ENCODE measurements at regions not wholly inside any gene's neighbourhood (a gene's known extent, or its start where the extent isn't known, plus 50 kb on each side); places are given as distances from the start of the nearest gene placed in this dataset.

DNA sequence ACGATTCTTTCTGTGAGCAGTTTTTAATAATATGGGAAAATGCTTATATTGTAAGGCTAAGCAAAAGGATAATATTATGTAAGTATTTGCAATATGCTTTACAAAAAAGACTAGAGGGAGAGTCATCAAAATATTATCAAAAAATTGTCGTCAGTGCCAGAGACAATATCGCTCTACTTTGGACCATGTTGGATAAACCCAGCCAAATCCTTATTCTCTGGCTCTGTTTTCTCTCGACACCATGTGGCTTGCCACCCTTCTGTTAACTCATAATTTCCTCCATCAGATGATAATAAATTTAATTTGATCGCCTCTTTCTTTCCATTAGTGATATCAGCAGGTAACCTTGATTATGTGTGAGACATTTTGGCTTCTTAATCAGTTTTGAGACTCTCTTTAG, 129.9 kb downstream of the CDC42EP3 start:
- DNase-seq (ENCODE audit: low read depth in 1 of 2, low spot score in 1 of 2) = no peak
- Histone ChIP-seq H3K9me3 (ENCODE audit: low read depth) (no peaks in the 10 kb centered on the region), H3K27ac (no peak overlapping the region), H3K36me3 (no peaks in the 10 kb centered on the region), H3K4me3 (no peak overlapping the region), H3K4me1 (ENCODE audit: low read depth) (no peaks in the 10 kb centered on the region), H3K27me3 (no peaks in the 10 kb centered on the region)
- TF ChIP-seq, protein P1, sequence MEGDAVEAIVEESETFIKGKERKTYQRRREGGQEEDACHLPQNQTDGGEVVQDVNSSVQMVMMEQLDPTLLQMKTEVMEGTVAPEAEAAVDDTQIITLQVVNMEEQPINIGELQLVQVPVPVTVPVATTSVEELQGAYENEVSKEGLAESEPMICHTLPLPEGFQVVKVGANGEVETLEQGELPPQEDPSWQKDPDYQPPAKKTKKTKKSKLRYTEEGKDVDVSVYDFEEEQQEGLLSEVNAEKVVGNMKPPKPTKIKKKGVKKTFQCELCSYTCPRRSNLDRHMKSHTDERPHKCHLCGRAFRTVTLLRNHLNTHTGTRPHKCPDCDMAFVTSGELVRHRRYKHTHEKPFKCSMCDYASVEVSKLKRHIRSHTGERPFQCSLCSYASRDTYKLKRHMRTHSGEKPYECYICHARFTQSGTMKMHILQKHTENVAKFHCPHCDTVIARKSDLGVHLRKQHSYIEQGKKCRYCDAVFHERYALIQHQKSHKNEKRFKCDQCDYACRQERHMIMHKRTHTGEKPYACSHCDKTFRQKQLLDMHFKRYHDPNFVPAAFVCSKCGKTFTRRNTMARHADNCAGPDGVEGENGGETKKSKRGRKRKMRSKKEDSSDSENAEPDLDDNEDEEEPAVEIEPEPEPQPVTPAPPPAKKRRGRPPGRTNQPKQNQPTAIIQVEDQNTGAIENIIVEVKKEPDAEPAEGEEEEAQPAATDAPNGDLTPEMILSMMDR (IDR thresholded peaks at IDR 0.05; ENCODE audit: low read depth, low read length) = no peak

DNA sequence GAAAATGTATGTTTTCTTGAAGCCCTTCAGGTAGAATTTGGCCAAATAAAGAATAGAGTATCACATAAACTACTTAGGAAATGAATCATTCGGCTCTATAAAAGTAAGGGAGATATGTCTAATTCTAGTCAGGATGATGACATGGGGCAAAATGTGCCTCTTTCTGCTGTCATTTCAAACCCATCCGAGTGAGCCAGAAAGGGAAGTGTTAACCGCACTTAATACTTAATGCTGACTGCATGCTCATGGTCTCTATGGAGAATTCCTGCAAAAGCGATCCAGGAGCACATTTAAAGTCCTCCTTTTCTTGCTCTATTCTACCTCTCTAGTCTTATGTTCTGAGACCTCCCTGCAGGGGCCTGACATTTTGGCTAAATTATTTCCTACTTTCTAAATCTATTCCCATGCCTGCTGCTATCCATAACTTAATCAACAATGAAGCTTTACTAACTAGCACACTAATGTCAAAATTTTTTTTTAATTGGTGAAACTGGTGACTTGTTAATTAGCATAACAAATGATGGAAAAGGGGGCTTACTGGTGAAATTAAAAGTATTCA, 127.4 kb downstream of the CDC42EP3 start:
- TF ChIP-seq, protein P1 (IDR thresholded peaks at IDR 0.05; ENCODE audit: low read depth, low read length) = no peak
- H3K27me3 ChIP-seq = no peaks in the 10 kb centered on the region
- no peak for DNase-seq (ENCODE audit: low read depth in 1 of 2, low spot score in 1 of 2)
- H3K4me3 ChIP-seq = no peak overlapping the region
- no peaks in the 10 kb centered on the region for H3K9me3 ChIP-seq (ENCODE audit: low read depth)
- no peaks in the 10 kb centered on the region for H3K36me3 ChIP-seq
- H3K4me1 ChIP-seq (ENCODE audit: low read depth) = no peaks in the 10 kb centered on the region
- no peak overlapping the region for H3K27ac ChIP-seq

DNA sequence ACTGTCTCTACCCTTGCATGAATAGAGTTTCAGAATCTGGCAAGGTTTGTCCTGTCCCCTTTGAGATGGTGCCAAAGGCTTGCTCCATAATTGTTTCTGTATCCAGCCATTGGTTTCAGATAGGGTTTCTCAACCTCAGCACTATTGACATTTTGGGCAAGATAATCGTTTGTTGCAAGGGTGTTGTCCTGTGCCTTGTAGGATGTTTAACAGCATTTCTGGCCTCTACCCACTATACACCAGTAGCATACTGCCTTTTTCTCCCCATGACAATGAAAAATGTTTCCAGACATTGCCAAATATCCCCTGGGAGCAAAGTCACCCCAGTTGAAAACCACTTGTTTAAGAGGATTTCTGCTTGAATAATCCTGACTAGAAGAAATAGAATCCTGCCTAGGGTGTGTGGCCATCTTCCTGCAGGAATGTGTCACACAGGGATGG, 126.8 kb downstream of the CDC42EP3 start:
- H3K27ac ChIP-seq = no peak overlapping the region
- no peak for DNase-seq (ENCODE audit: low read depth in 1 of 2, low spot score in 1 of 2)
- no peak overlapping the region for H3K4me3 ChIP-seq
- no peaks in the 10 kb centered on the region for H3K36me3 ChIP-seq
- H3K4me1 ChIP-seq (ENCODE audit: low read depth) = no peaks in the 10 kb centered on the region
- no peaks in the 10 kb centered on the region for H3K27me3 ChIP-seq
- no peaks in the 10 kb centered on the region for H3K9me3 ChIP-seq (ENCODE audit: low read depth)
- TF ChIP-seq, protein P1 (IDR thresholded peaks at IDR 0.05; ENCODE audit: low read depth, low read length) = no peak

DNA sequence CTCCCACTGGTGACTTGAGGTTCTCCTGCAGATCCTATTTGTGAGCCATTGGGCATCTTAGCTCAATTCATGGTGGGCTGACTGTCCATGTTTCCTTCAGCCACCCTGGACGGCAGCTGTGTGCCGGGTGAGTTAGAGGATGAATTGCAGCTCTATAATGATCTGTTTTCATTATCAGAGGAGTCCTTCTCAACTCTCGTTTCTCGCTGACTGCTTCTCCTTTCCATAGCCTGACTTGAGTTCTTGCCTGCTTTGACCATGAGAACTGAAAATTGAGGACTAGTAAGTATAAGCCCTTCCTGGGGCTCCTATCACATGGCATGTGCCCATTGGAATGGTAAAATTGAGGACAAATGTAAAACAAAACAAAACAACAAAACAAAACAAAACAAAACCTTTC, 121.8 kb downstream of the CDC42EP3 start:
- no peak for DNase-seq (ENCODE audit: low read depth in 1 of 2, low spot score in 1 of 2)
- Histone ChIP-seq H3K27me3 (no peaks in the 10 kb centered on the region), H3K4me3 (no peak overlapping the region), H3K9me3 (ENCODE audit: low read depth) (no peaks in the 10 kb centered on the region), H3K27ac (no peak overlapping the region), H3K4me1 (ENCODE audit: low read depth) (no peaks in the 10 kb centered on the region), H3K36me3 (no peaks in the 10 kb centered on the region)
- TF ChIP-seq, protein P1 (IDR thresholded peaks at IDR 0.05; ENCODE audit: low read depth, low read length) = no peak

DNA sequence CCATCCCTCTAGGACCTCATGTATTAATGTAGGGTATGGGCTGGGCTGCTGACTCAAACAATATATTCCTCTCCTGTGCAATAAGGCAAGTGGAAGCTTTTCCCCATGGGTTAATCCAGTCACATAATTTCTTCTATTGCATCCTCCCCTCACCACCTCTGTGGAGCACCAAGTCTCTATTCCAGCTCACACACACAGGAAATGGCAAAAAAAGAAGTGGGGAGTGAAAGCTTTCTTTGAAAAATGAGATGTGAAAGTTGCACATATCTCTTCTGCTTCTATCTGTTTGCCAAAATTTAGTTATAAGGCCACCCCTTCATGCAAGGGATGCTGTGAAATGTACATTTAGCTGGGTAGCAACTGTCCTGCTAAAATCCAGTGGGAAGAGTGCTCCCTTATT, 121.3 kb downstream of the CDC42EP3 start:
- H3K27ac ChIP-seq = no peak overlapping the region
- TF ChIP-seq, protein P1 (IDR thresholded peaks at IDR 0.05; ENCODE audit: low read depth, low read length) = no peak
- no peak overlapping the region for H3K4me3 ChIP-seq
- no peaks in the 10 kb centered on the region for H3K36me3 ChIP-seq
- H3K4me1 ChIP-seq (ENCODE audit: low read depth) = no peaks in the 10 kb centered on the region
- H3K9me3 ChIP-seq (ENCODE audit: low read depth) = no peaks in the 10 kb centered on the region
- no peak for DNase-seq (ENCODE audit: low read depth in 1 of 2, low spot score in 1 of 2)
- no peaks in the 10 kb centered on the region for H3K27me3 ChIP-seq

DNA sequence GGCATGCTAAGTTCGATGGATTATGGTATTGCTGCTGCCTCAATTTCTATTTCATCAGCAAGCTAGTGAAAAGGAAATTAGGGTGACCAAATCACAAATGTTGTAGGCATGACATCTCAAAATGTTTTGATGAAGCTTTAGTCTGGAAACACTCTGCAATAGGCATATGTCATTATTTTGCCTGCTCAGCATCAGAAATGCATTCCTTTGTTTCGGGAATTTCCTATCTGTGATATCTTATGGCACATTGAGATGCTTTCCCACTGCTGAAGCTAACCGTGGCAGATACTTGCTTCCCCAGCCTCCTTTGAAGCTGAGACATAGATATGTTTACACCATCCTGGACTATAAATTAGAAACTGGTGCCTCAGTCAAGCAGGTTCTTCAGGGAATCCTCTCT, 119.7 kb downstream of the CDC42EP3 start:
- Histone ChIP-seq H3K9me3 (ENCODE audit: low read depth) (no peaks in the 10 kb centered on the region), H3K4me1 (ENCODE audit: low read depth) (no peaks in the 10 kb centered on the region), H3K36me3 (no peaks in the 10 kb centered on the region), H3K27ac (no peak overlapping the region), H3K27me3 (no peaks in the 10 kb centered on the region), H3K4me3 (no peak overlapping the region)
- no peak for DNase-seq (ENCODE audit: low read depth in 1 of 2, low spot score in 1 of 2)
- TF ChIP-seq, protein P1 (IDR thresholded peaks at IDR 0.05; ENCODE audit: low read depth, low read length) = no peak

Measured in cardiac muscle cell (in vitro differentiated cells and primary cell).